IPS DF 6.9 (cell line): ENCODE measurements at regions not wholly inside any gene's neighbourhood (a gene's known extent, or its start where the extent isn't known, plus 50 kb on each side); places are given as distances from the start of the nearest gene placed in this dataset.

Experiments used
- DNase-seq: peaks from one replicate; pipeline ENCODE4 v3.0.0-alpha.2; 2013; ENCODE audit warnings: low read depth, low spot score
- H3K27ac ChIP-seq: one replicate; pipeline ENCODE4 v1.5.1; 2013; ENCODE audit warnings: low read length, control low read depth
- H3K27me3 ChIP-seq: 2 replicates; pipeline ENCODE4 v1.6.1; 2013; ENCODE audit warnings: mild to moderate bottlenecking, low read length; ENCODE audit not compliant: control insufficient read depth, insufficient read depth
- H3K36me3 ChIP-seq: 2 replicates; pipeline ENCODE4 v1.6.1; 2013; ENCODE audit warnings: low read length; ENCODE audit not compliant: control insufficient read depth, insufficient read depth
- H3K4me1 ChIP-seq: 2 replicates; pipeline ENCODE4 v1.6.1; 2013; ENCODE audit warnings: low read length; ENCODE audit not compliant: control insufficient read depth, insufficient read depth
- H3K4me3 ChIP-seq: 2 replicates; pipeline ENCODE4 v1.5.1; 2013; ENCODE audit warnings: mild to moderate bottlenecking, low read length
- H3K9me3 ChIP-seq: 2 replicates; pipeline ENCODE4 v1.6.1; 2013; ENCODE audit warnings: low read length, inconsistent platforms; ENCODE audit not compliant: control insufficient read depth, insufficient read depth
- WGBS: extraction: QIAGEN DNeasy Blood & Tissue Kit; methylation state at CpG from one replicate; pipeline ENCODE4 v1.1.7; 2013; ENCODE audit warnings: mixed read lengths, missing lambda C conversion rate; ENCODE audit not compliant: insufficient read length, insufficient coverage; 5-methylcytosine and 5-hydroxymethylcytosine counted together

GRCh38 chr4:38426532-38426931, 237.5 kb upstream of the KLF3 start:
- H3K4me1 ChIP-seq = peaks cover 4% of the 10 kb centered on the region; the same call in 1 of the 2 replicates
- no peak overlapping the region for H3K27ac ChIP-seq
- H3K27me3 ChIP-seq = no peaks in the 10 kb centered on the region
- no peaks in the 10 kb centered on the region for H3K36me3 ChIP-seq
- H3K4me3 ChIP-seq = no peak overlapping the region
- no peak for DNase-seq
- H3K9me3 ChIP-seq = no peaks in the 10 kb centered on the region

- Histone ChIP-seq H3K27ac (no peak overlapping the region), H3K36me3 (no peaks in the 10 kb centered on the region), H3K27me3 (no peaks in the 10 kb centered on the region), H3K4me3 (no peak overlapping the region), H3K4me1 (no peaks in the 10 kb centered on the region), H3K9me3 (no peaks in the 10 kb centered on the region)
- no CpG with 5 or more reads among the region's 2 CpGs for WGBS
- DNase-seq = no peak
These were observed 233.2 kb upstream of the KLF3 start for GRCh38 chr4:38430841-38431240.

- Histone ChIP-seq H3K27me3 (no peaks in the 10 kb centered on the region), H3K4me1 (no peaks in the 10 kb centered on the region), H3K9me3 (no peaks in the 10 kb centered on the region), H3K4me3 (no peak overlapping the region), H3K36me3 (no peaks in the 10 kb centered on the region), H3K27ac (no peak overlapping the region)
- WGBS = no CpG with 5 or more reads among the region's 5 CpGs
- DNase-seq = no peak
These were observed 221.8 kb upstream of the KLF3 start for GRCh38 chr4:38442073-38442788.

GRCh38 chr4:38449506-38450174, 214.4 kb upstream of the KLF3 start:
- no peaks in the 10 kb centered on the region for H3K4me1 ChIP-seq
- no peaks in the 10 kb centered on the region for H3K27me3 ChIP-seq
- DNase-seq = peak; percentile 16
- no peaks in the 10 kb centered on the region; the same call in 1 of the 2 replicates for H3K9me3 ChIP-seq
- WGBS = no CpG with 5 or more reads among the region's 7 CpGs
- H3K36me3 ChIP-seq = no peaks in the 10 kb centered on the region
- H3K4me3 ChIP-seq = no peak overlapping the region
- no peak overlapping the region for H3K27ac ChIP-seq

- no peak overlapping the region for H3K27ac ChIP-seq
- no peaks in the 10 kb centered on the region; the same call in 1 of the 2 replicates for H3K9me3 ChIP-seq
- H3K4me3 ChIP-seq = no peak overlapping the region
- H3K27me3 ChIP-seq = no peaks in the 10 kb centered on the region
- no peaks in the 10 kb centered on the region for H3K4me1 ChIP-seq
- no peaks in the 10 kb centered on the region for H3K36me3 ChIP-seq
- DNase-seq = no peak
These were observed 212.0 kb upstream of the KLF3 start for GRCh38 chr4:38452009-38452408.

- DNase-seq = no peak
- Histone ChIP-seq H3K27me3 (no peaks in the 10 kb centered on the region), H3K4me1 (no peaks in the 10 kb centered on the region), H3K9me3 (no peaks in the 10 kb centered on the region; the same call in 1 of the 2 replicates), H3K4me3 (no peak overlapping the region), H3K36me3 (no peaks in the 10 kb centered on the region), H3K27ac (no peak overlapping the region)
- no CpG with 5 or more reads among the region's 3 CpGs for WGBS
These were observed 211.5 kb upstream of the KLF3 start for GRCh38 chr4:38452542-38452941.

GRCh38 chr4:38453253-38453881, 210.6 kb upstream of the KLF3 start:
- Histone ChIP-seq H3K9me3 (no peaks in the 10 kb centered on the region; the same call in 1 of the 2 replicates), H3K4me3 (no peak overlapping the region), H3K36me3 (no peaks in the 10 kb centered on the region), H3K27ac (no peak overlapping the region), H3K4me1 (no peaks in the 10 kb centered on the region), H3K27me3 (no peaks in the 10 kb centered on the region)
- DNase-seq = no peak
- WGBS = no CpG with 5 or more reads among the region's 3 CpGs

GRCh38 chr4:38454284-38454683, 209.7 kb upstream of the KLF3 start:
- no peak overlapping the region for H3K27ac ChIP-seq
- no peaks in the 10 kb centered on the region for H3K27me3 ChIP-seq
- no CpG with 5 or more reads among the region's 3 CpGs for WGBS
- no peaks in the 10 kb centered on the region for H3K36me3 ChIP-seq
- no peak overlapping the region for H3K4me3 ChIP-seq
- H3K9me3 ChIP-seq = no peaks in the 10 kb centered on the region; the same call in 1 of the 2 replicates
- no peak for DNase-seq
- H3K4me1 ChIP-seq = no peaks in the 10 kb centered on the region

GRCh38 chr4:38455092-38455862, 208.7 kb upstream of the KLF3 start:
- Histone ChIP-seq H3K36me3 (no peaks in the 10 kb centered on the region), H3K27me3 (no peaks in the 10 kb centered on the region), H3K4me1 (no peaks in the 10 kb centered on the region), H3K27ac (no peak overlapping the region), H3K9me3 (no peaks in the 10 kb centered on the region), H3K4me3 (no peak overlapping the region)
- WGBS = no CpG with 5 or more reads among the region's 7 CpGs
- DNase-seq = no peak

- Histone ChIP-seq H3K4me3 (no peak overlapping the region), H3K9me3 (no peaks in the 10 kb centered on the region), H3K27ac (no peak overlapping the region), H3K27me3 (no peaks in the 10 kb centered on the region), H3K4me1 (no peaks in the 10 kb centered on the region), H3K36me3 (no peaks in the 10 kb centered on the region)
- DNase-seq = no peak
- no CpG with 5 or more reads among the region's 1 CpG for WGBS
These were observed 207.9 kb upstream of the KLF3 start for GRCh38 chr4:38456096-38456495.
